A549 (cell line): ENCODE measurements at regions not wholly inside any gene's neighbourhood (a gene's known extent, or its start where the extent isn't known, plus 50 kb on each side); places are given as distances from the start of the nearest gene placed in this dataset.

ENCODE experiments used
- ATAC-seq, 2 experiments: fragments of 200-7000 bp in 1 of 2; fragments of >200 bp in 1 of 2; cut with Nextera tagmentation in 1 of 2; cut with Tn5 transposase in 1 of 2; 3 replicates each; pipeline versions ENCODE4 v1.8.0 to v1.9.1; 2018 to 2020; ENCODE audit warnings: mild to moderate bottlenecking in 1 of 2, moderate library complexity in 1 of 2
- CTCF ChIA-PET: fragments of 300-600 bp; sonication (Branson Sonifier 250); formaldehyde crosslinking; extraction: SDS; loops from one replicate; lab custom pipeline; 2021; ENCODE audit warnings: antibody characterized with exemption, inconsistent platforms; lab: Yijun Ruan, JAX
- POLR2A ChIA-PET: fragments of 350-600 bp; formaldehyde crosslinking; extraction: SDS; loops from one replicate; lab custom pipeline; 2021; ENCODE audit warnings: antibody characterized with exemption, inconsistent platforms; lab: Yijun Ruan, JAX
- DNase-seq, 2 experiments: peaks; one replicate each; pipeline versions ENCODE4 v3.0.0 to v3.0.0-alpha.2; 2011 to 2016; ENCODE audit warnings: low read depth in 1 of 2, low spot score in 1 of 2
- FAIRE-seq: peaks from 2 replicates; lab custom pipeline; 2011; peaks lifted over from hg19 to GRCh38; lab: Jason Lieb, UNC
- H3K27ac ChIP-seq, 2 experiments: fragments of >200 bp; sonication (Bioruptor Twin); formaldehyde crosslinking; 3 replicates each; pipeline ENCODE4 v1.5.1; 2016 to 2017
- H3K4me1 ChIP-seq: fragments of >200 bp; sonication (Bioruptor Twin); formaldehyde crosslinking; 3 replicates; pipeline ENCODE4 v1.6.1; 2016
- H3K4me2 ChIP-seq: fragments of >200 bp; sonication (Bioruptor Twin); formaldehyde crosslinking; 3 replicates; pipeline ENCODE4 v1.6.1; 2016
- H3K4me3 ChIP-seq: fragments of >200 bp; sonication (Bioruptor Twin); formaldehyde crosslinking; 3 replicates; pipeline ENCODE4 v1.5.1; 2016
- H3K9me3 ChIP-seq: fragments of >200 bp; sonication (Bioruptor Twin); formaldehyde crosslinking; 3 replicates; pipeline ENCODE4 v1.6.1; 2016
- ATOH8 ChIP-seq: fragments of 250-450 bp; sonication (Bioruptor Pico); IDR thresholded peaks from 2 replicates; pipeline ENCODE4 v1.5.0; 2020; ENCODE audit warnings: low read depth, mild to moderate bottlenecking, moderate library complexity
- CHD2 ChIP-seq: fragments of 150-350 bp; IDR thresholded peaks from 2 replicates; pipeline ENCODE4 v1.6.1; 2014; ENCODE audit warnings: low read length; ENCODE audit not compliant: partially characterized antibody
- ELK1 ChIP-seq: fragments of 150-350 bp; IDR thresholded peaks from 2 replicates; pipeline ENCODE4 v1.6.1; 2014; ENCODE audit warnings: low read depth, mild to moderate bottlenecking, low read length
- EP300 ChIP-seq, 2 experiments: fragments of >200 bp; sonication (Bioruptor Twin); formaldehyde crosslinking; IDR thresholded peaks; 2 replicates in 1 of 2; 3 replicates in 1 of 2; pipeline ENCODE4 v1.6.1; 2016 to 2017
- HES2 ChIP-seq: fragments of >200 bp; sonication (Bioruptor Twin); formaldehyde crosslinking; IDR thresholded peaks from 2 replicates; pipeline ENCODE4 v1.6.1; 2016
- HEYL ChIP-seq: fragments of 250-450 bp; sonication (Bioruptor Pico); IDR thresholded peaks from 2 replicates; pipeline ENCODE4 v1.8.0; 2021; ENCODE audit warnings: mild to moderate bottlenecking, moderate library complexity
- HOXB13 ChIP-seq: fragments of 250-450 bp; sonication (Bioruptor Pico); IDR thresholded peaks from 2 replicates; pipeline ENCODE4 v1.5.0; 2020; ENCODE audit warnings: low read depth, mild to moderate bottlenecking, moderate library complexity
- HOXB5 ChIP-seq: fragments of 250-450 bp; sonication (Bioruptor Pico); IDR thresholded peaks from 2 replicates; pipeline ENCODE4 v1.5.0; 2020; ENCODE audit warnings: mild to moderate bottlenecking, moderate library complexity
- MYC ChIP-seq: IDR thresholded peaks from 2 replicates; pipeline ENCODE4 v1.6.1; 2012; ENCODE audit warnings: mild to moderate bottlenecking, inconsistent platforms, low read length, improper control_type of control experiment, borderline replicate concordance
- NPAS2 ChIP-seq: fragments of 250-450 bp; sonication (Bioruptor Pico); IDR thresholded peaks from 2 replicates; pipeline ENCODE4 v1.8.0; 2022; ENCODE audit warnings: mild to moderate bottlenecking, moderate library complexity, borderline replicate concordance
- RAD21 ChIP-seq, 2 experiments: fragments of >200 bp in 1 of 2; sonication (Bioruptor Twin) in 1 of 2; formaldehyde crosslinking in 1 of 2; IDR thresholded peaks in 1 of 2; conservative IDR thresholded peaks in 1 of 2; 2 replicates in 1 of 2; 3 replicates in 1 of 2; pipeline ENCODE4 v1.6.1; 2012 to 2018; ENCODE audit warnings: inconsistent platforms in 1 of 2
- RARB ChIP-seq: fragments of 250-450 bp; sonication (Bioruptor Pico); IDR thresholded peaks from 2 replicates; pipeline ENCODE4 v1.8.0; 2021; ENCODE audit warnings: mild to moderate bottlenecking, moderate library complexity
- RCOR1 ChIP-seq: fragments of 150-350 bp; IDR thresholded peaks from 2 replicates; pipeline ENCODE4 v1.6.1; 2014; ENCODE audit warnings: antibody characterized with exemption, low read length, low read depth
- RNF2 ChIP-seq: fragments of 200-600 bp; sonication (generic); IDR thresholded peaks from 2 replicates; pipeline ENCODE4 v1.6.1; 2016; ENCODE audit warnings: low read depth, mild to moderate bottlenecking, antibody characterized with exemption, moderate library complexity, borderline replicate concordance
- TP53 ChIP-seq: fragments of 250-450 bp; sonication (Bioruptor Pico); IDR thresholded peaks from 2 replicates; pipeline ENCODE4 v1.5.0; 2021; ENCODE audit warnings: mild to moderate bottlenecking, moderate library complexity
- USF2 ChIP-seq: fragments of 450-650 bp; IDR thresholded peaks from 2 replicates; pipeline ENCODE4 v1.6.1; 2014; ENCODE audit warnings: antibody characterized with exemption
- ZFP36 ChIP-seq: fragments of 450-650 bp; IDR thresholded peaks from 2 replicates; pipeline ENCODE4 v1.6.1; 2014; ENCODE audit warnings: borderline replicate concordance; ENCODE audit not compliant: partially characterized antibody
- ZNF302 ChIP-seq: fragments of 250-450 bp; sonication (Bioruptor Pico); IDR thresholded peaks from 2 replicates; pipeline ENCODE4 v1.9.0; 2021; ENCODE audit warnings: inconsistent platforms, mild to moderate bottlenecking, moderate library complexity
- WGBS: methylation state at CpG from one replicate; pipeline ENCODE4 v1.1.6; 2017; ENCODE audit errors: missing lambda C conversion rate; 5-methylcytosine and 5-hydroxymethylcytosine counted together
- TF ChIP-seq, protein P1 (sequence below): IDR thresholded peaks from 2 replicates; pipeline ENCODE4 v1.6.1; 2012
- TF ChIP-seq, protein P2 (sequence below): fragments of >200 bp; sonication (Bioruptor Twin); formaldehyde crosslinking; IDR thresholded peaks from 3 replicates; pipeline ENCODE4 v1.6.1; 2016
- TF ChIP-seq, protein P3 (sequence below): IDR thresholded peaks from 2 replicates; pipeline ENCODE4 v1.6.1; 2012

DNA sequence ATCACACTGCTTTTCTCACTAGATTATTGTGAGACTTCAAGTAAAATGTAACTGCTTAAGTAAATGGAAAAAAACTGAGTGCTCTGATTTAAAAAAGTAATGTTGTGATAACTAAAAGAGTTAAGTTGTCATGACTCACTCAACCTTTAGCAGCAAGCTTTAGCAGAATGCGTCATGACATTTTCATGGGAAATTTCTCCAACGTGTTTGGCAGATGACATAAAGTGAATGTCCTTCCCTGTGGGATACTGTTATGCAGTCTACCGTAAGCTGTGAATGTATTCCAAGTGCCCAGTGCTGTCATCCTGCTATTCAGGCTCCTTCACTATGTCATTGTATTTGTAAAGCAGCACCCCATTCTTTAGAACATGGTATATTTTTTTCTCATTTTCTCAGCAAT lies 136.2 kb downstream of the CPXCR1 start:
- no peak for TF ChIP-seq USF2
- no peak for TF ChIP-seq TP53 (CRISPR knock-in tag)
- no peak for TF ChIP-seq RCOR1
- TF ChIP-seq EP300 (IDR thresholded peaks at IDR 0.05) = no peak
- TF ChIP-seq HES2 = no peak
- no peak for TF ChIP-seq HOXB13 (CRISPR knock-in tag)
- TF ChIP-seq RNF2 = no peak
- TF ChIP-seq, protein P1, sequence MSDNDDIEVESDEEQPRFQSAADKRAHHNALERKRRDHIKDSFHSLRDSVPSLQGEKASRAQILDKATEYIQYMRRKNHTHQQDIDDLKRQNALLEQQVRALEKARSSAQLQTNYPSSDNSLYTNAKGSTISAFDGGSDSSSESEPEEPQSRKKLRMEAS = no peak
- no peak for TF ChIP-seq HEYL (CRISPR knock-in tag)
- no peak for TF ChIP-seq ZFP36
- TF ChIP-seq HOXB5 (CRISPR knock-in tag) = no peak
- TF ChIP-seq MYC = no peak
- no peak for TF ChIP-seq NPAS2
- no peak for TF ChIP-seq ATOH8 (CRISPR knock-in tag)
- no peak for TF ChIP-seq RARB (CRISPR knock-in tag)
- TF ChIP-seq, protein P2, sequence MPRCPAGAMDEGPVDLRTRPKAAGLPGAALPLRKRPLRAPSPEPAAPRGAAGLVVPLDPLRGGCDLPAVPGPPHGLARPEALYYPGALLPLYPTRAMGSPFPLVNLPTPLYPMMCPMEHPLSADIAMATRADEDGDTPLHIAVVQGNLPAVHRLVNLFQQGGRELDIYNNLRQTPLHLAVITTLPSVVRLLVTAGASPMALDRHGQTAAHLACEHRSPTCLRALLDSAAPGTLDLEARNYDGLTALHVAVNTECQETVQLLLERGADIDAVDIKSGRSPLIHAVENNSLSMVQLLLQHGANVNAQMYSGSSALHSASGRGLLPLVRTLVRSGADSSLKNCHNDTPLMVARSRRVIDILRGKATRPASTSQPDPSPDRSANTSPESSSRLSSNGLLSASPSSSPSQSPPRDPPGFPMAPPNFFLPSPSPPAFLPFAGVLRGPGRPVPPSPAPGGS = no peak
- TF ChIP-seq, protein P3, sequence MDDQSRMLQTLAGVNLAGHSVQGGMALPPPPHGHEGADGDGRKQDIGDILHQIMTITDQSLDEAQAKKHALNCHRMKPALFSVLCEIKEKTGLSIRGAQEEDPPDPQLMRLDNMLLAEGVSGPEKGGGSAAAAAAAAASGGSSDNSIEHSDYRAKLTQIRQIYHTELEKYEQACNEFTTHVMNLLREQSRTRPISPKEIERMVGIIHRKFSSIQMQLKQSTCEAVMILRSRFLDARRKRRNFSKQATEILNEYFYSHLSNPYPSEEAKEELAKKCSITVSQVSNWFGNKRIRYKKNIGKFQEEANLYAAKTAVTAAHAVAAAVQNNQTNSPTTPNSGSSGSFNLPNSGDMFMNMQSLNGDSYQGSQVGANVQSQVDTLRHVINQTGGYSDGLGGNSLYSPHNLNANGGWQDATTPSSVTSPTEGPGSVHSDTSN = no peak
- no peak for TF ChIP-seq RAD21 (conservative IDR thresholded peaks at IDR 0.05 in 1 of 2, IDR thresholded peaks at IDR 0.05 in 1 of 2)
- H3K27ac ChIP-seq = no peak overlapping the region
- ATAC-seq = no peak
- H3K4me3 ChIP-seq = no peak overlapping the region
- DNase-seq = peak in 1 of 2 experiments; percentile 48
- H3K9me3 ChIP-seq = no peaks in the 10 kb centered on the region
- no peak for FAIRE-seq
- 7% methylated on average over 3 of the region's 3 CpGs for WGBS
- H3K4me1 ChIP-seq = no peaks in the 10 kb centered on the region
- POLR2A ChIA-PET = no interaction called here
- H3K4me2 ChIP-seq = no peak overlapping the region
- CTCF ChIA-PET = no interaction called here

DNA sequence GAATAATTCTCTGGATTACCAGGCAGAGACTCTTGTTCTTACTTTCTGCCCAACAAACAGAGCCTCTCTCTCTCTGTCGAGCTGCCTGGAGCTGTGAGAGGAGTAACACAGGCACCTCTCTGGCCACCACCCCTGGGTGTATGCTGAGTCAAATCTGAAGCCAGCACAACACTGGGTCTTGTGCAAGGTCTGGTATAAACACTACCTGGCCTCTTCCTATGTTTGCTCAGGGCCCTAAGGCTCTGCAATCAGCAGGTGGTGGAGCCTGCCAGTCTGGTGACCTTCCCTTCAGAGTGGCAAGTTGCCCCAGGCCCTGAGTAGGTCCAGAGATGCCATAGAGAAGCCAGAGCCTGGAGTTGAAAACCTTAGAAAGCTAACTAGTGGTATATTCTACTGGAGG lies 139.9 kb downstream of the CPXCR1 start:
- TF ChIP-seq ELK1 (no peak), ZNF302 (CRISPR knock-in tag) (no peak), MYC (no peak), CHD2 (no peak)
- TF ChIP-seq, protein P3 = no peak
- TF ChIP-seq, all 56 proteins: peak for 0

More for the DNA sequence above, 139.9 kb downstream of the CPXCR1 start:
- no peaks in the 10 kb centered on the region for H3K9me3 ChIP-seq
- H3K27ac ChIP-seq = no peak overlapping the region; a peak in 1 of 6 replicates
- no peak overlapping the region for H3K4me2 ChIP-seq
- CTCF ChIA-PET = no interaction called here
- no peak for FAIRE-seq
- no peak overlapping the region for H3K4me3 ChIP-seq
- POLR2A ChIA-PET = no interaction called here
- peak; percentile 54 to 62; a peak in 5 of 6 replicates for ATAC-seq
- DNase-seq = peak in 1 of 2 experiments; percentile 38
- H3K4me1 ChIP-seq = no peaks in the 10 kb centered on the region
- WGBS = 13% methylated on average over 1 of the region's 1 CpG
